Osteoblast (primary cell): ENCODE measurements at regions not wholly inside any gene's neighbourhood (a gene's known extent, or its start where the extent isn't known, plus 50 kb on each side); places are given as distances from the start of the nearest gene placed in this dataset.

Source experiments
- DNase-seq: peaks from one replicate; pipeline ENCODE4 v3.0.0; 2011; ENCODE audit warnings: low spot score, mixed read lengths; ENCODE audit not compliant: insufficient read length; ENCODE audit errors: missing footprints
- H2AFZ ChIP-seq: 2 replicates; pipeline ENCODE4 v1.6.0; 2011; ENCODE audit warnings: mild to moderate bottlenecking, low read length
- H3K27ac ChIP-seq: 2 replicates; pipeline ENCODE4 v1.5.1; 2011; ENCODE audit warnings: mild to moderate bottlenecking, low read depth, low read length, moderate library complexity
- H3K27me3 ChIP-seq: 2 replicates; pipeline ENCODE4 v1.6.0; 2012; ENCODE audit warnings: mild to moderate bottlenecking, control low read depth, inconsistent platforms, low read length, moderate library complexity; ENCODE audit not compliant: insufficient read depth
- H3K36me3 ChIP-seq: 2 replicates; pipeline ENCODE4 v1.5.1; 2011; ENCODE audit warnings: mild to moderate bottlenecking, low read length, control low read depth, moderate library complexity; ENCODE audit not compliant: insufficient read depth
- H3K4me1 ChIP-seq: 2 replicates; pipeline ENCODE4 v1.5.1; 2011; ENCODE audit warnings: mild to moderate bottlenecking, low read length, control low read depth, moderate library complexity; ENCODE audit not compliant: insufficient read depth
- H3K4me2 ChIP-seq: 2 replicates; pipeline ENCODE4 v1.6.0; 2011; ENCODE audit warnings: mild to moderate bottlenecking, low read length; ENCODE audit not compliant: insufficient read depth
- H3K4me3 ChIP-seq: fragments of 200-600 bp; sonication (generic); 3 replicates; pipeline ENCODE4 v1.5.1; 2012; ENCODE audit warnings: mild to moderate bottlenecking, low read length, inconsistent platforms; ENCODE audit not compliant: insufficient read depth
- H3K79me2 ChIP-seq: 2 replicates; pipeline ENCODE4 v1.6.0; 2012; ENCODE audit warnings: mild to moderate bottlenecking, low read length, control low read depth, inconsistent platforms; ENCODE audit not compliant: insufficient read depth
- H3K9me3 ChIP-seq: 2 replicates; pipeline ENCODE4 v1.5.1; 2011; ENCODE audit warnings: low read depth, low read length, control low read depth
- H4K20me1 ChIP-seq: 2 replicates; pipeline ENCODE4 v1.6.0; 2012; ENCODE audit warnings: mild to moderate bottlenecking, low read length, control low read depth; ENCODE audit not compliant: insufficient read depth
- CTCF ChIP-seq: IDR thresholded peaks from 2 replicates; pipeline ENCODE4 v1.5.1; 2011; ENCODE audit warnings: mild to moderate bottlenecking, low read depth, low read length, moderate library complexity; ENCODE audit errors: extremely low read depth

GRCh38 chr2:122445003-122445402 lies 689.6 kb downstream of the TSN start:
- DNase-seq, result no peak

GRCh38 chr2:122446761-122447160 lies 691.3 kb downstream of the TSN start:
- H3K27ac ChIP-seq, result no peak overlapping the region

More at GRCh38 chr2:122445003-122445402, 689.6 kb downstream of the TSN start:
- H3K4me1 ChIP-seq, result no peaks in the 10 kb centered on the region
- no peak overlapping the region for H3K4me2 ChIP-seq
- no peak overlapping the region for H3K4me3 ChIP-seq
- no peaks in the 10 kb centered on the region for H3K27me3 ChIP-seq
- no peak for TF ChIP-seq CTCF
- H3K9me3 ChIP-seq, result no peaks in the 10 kb centered on the region
- no peaks in the 10 kb centered on the region for H4K20me1 ChIP-seq
- no peak overlapping the region for H2AFZ ChIP-seq
- no peaks in the 10 kb centered on the region for H3K36me3 ChIP-seq
- no peak overlapping the region for H3K27ac ChIP-seq
- no peaks in the 10 kb centered on the region for H3K79me2 ChIP-seq

GRCh38 chr2:122447237-122447636 lies 691.8 kb downstream of the TSN start:
- Histone ChIP-seq H3K27me3 (no peaks in the 10 kb centered on the region), H3K79me2 (no peaks in the 10 kb centered on the region), H3K36me3 (no peaks in the 10 kb centered on the region), H2AFZ (no peak overlapping the region), H3K9me3 (no peaks in the 10 kb centered on the region), H3K27ac (no peak overlapping the region), H4K20me1 (no peaks in the 10 kb centered on the region), H3K4me1 (no peaks in the 10 kb centered on the region), H3K4me3 (no peak overlapping the region), H3K4me2 (no peak overlapping the region)
- DNase-seq, result no peak
- no peak for TF ChIP-seq CTCF

More at GRCh38 chr2:122446761-122447160, 691.3 kb downstream of the TSN start:
- no peak for TF ChIP-seq CTCF
- H3K4me3 ChIP-seq, result no peak overlapping the region
- no peaks in the 10 kb centered on the region for H3K9me3 ChIP-seq
- no peaks in the 10 kb centered on the region for H3K36me3 ChIP-seq
- H3K4me1 ChIP-seq, result no peaks in the 10 kb centered on the region
- H3K4me2 ChIP-seq, result no peak overlapping the region
- no peak overlapping the region for H2AFZ ChIP-seq
- DNase-seq, result no peak
- H3K79me2 ChIP-seq, result no peaks in the 10 kb centered on the region
- H4K20me1 ChIP-seq, result no peaks in the 10 kb centered on the region
- no peaks in the 10 kb centered on the region for H3K27me3 ChIP-seq

- no peak for DNase-seq
- Histone ChIP-seq H3K4me2 (no peak overlapping the region), H3K4me1 (no peaks in the 10 kb centered on the region), H3K27ac (no peak overlapping the region), H2AFZ (no peak overlapping the region), H4K20me1 (no peaks in the 10 kb centered on the region), H3K79me2 (no peaks in the 10 kb centered on the region), H3K9me3 (no peaks in the 10 kb centered on the region), H3K36me3 (no peaks in the 10 kb centered on the region), H3K27me3 (no peaks in the 10 kb centered on the region), H3K4me3 (no peak overlapping the region)
- TF ChIP-seq CTCF, result peak; percentile 42
Observed at GRCh38 chr2:122451040-122451439, 695.6 kb downstream of the TSN start.
